Liver (tissue), 9 donors: ENCODE measurements at regions not wholly inside any gene's neighbourhood (a gene's known extent, or its start where the extent isn't known, plus 50 kb on each side); places are given as distances from the start of the nearest gene placed in this dataset. TPM values are rescaled to one million over a fixed set of nuclear protein-coding genes. Genes with fewer than 3 reads are reported as not detected.

Experiments used
- DNase-seq: peaks from one replicate; pipeline ENCODE4 v3.0.0-alpha.2; 2017; ENCODE audit warnings: low spot score
- H3K27ac ChIP-seq, 2 donors: one replicate each; pipeline ENCODE4 v1.7.0; 2013; ENCODE audit warnings: inconsistent platforms in 2 of 2, low read length in 2 of 2, control low read depth in 1 of 2, low read depth in 1 of 2, mild to moderate bottlenecking in 1 of 2
- H3K27me3 ChIP-seq, 4 donors: one replicate each; pipeline versions ENCODE4 v1.6.1 to v1.7.0; 2013; ENCODE audit warnings: low read length in 3 of 4, inconsistent platforms in 1 of 4, mild to moderate bottlenecking in 1 of 4, moderate library complexity in 1 of 4; ENCODE audit not compliant: control insufficient read depth in 4 of 4, insufficient read depth in 4 of 4
- H3K36me3 ChIP-seq, 4 donors: one replicate each; pipeline versions ENCODE4 v1.6.1 to v1.7.0; 2013; ENCODE audit warnings: low read length in 3 of 4, mild to moderate bottlenecking in 3 of 4, low read depth in 1 of 4, moderate library complexity in 1 of 4; ENCODE audit not compliant: control insufficient read depth in 4 of 4, insufficient read depth in 3 of 4
- H3K4me1 ChIP-seq, 4 donors: one replicate each; pipeline versions ENCODE4 v1.6.1 to v1.7.0; 2013; ENCODE audit warnings: low read length in 3 of 4, mild to moderate bottlenecking in 3 of 4, moderate library complexity in 1 of 4; ENCODE audit not compliant: control insufficient read depth in 4 of 4, insufficient read depth in 4 of 4
- H3K4me3 ChIP-seq, 3 donors: one replicate each; pipeline versions ENCODE4 v1.6.1 to v1.7.0; 2013; ENCODE audit warnings: low read length in 3 of 3, control low read depth in 1 of 3, low read depth in 1 of 3, mild to moderate bottlenecking in 1 of 3
- H3K9ac ChIP-seq, 2 donors: one replicate each; pipeline ENCODE4 v1.7.0; 2013; ENCODE audit warnings: low read length in 2 of 2, mild to moderate bottlenecking in 2 of 2, moderate library complexity in 2 of 2, control low read depth in 1 of 2, low read depth in 1 of 2
- H3K9me3 ChIP-seq, 4 donors: one replicate each; pipeline versions ENCODE4 v1.6.1 to v1.7.0; 2013; ENCODE audit warnings: low read length in 3 of 4; ENCODE audit not compliant: control insufficient read depth in 4 of 4
- ATF3 ChIP-seq: IDR thresholded peaks from 2 replicates; pipeline ENCODE4 v1.6.1; 2016; ENCODE audit warnings: antibody characterized with exemption
- CTCF ChIP-seq: fragments of 150-350 bp; IDR thresholded peaks from 2 replicates; pipeline ENCODE4 v1.5.1; 2017; ENCODE audit warnings: improper control_type of control experiment, low read depth, low read length; ENCODE audit not compliant: missing input control
- EGR1 ChIP-seq, 2 donors: IDR thresholded peaks; 2 replicates each; pipeline ENCODE4 v1.6.1; 2016 to 2018; ENCODE audit warnings: antibody characterized with exemption in 2 of 2, low read depth in 2 of 2
- FOXA1 ChIP-seq: IDR thresholded peaks from 2 replicates; pipeline ENCODE4 v1.6.1; 2016; ENCODE audit warnings: antibody characterized with exemption
- FOXA2 ChIP-seq: IDR thresholded peaks from 2 replicates; pipeline ENCODE4 v1.6.1; 2016; ENCODE audit warnings: antibody characterized with exemption
- HNF4A ChIP-seq, 2 donors: conservative IDR thresholded peaks; 2 replicates each; pipeline ENCODE4 v1.6.1; 2016; ENCODE audit warnings: antibody characterized with exemption in 2 of 2, mild to moderate bottlenecking in 2 of 2
- HNF4G ChIP-seq: IDR thresholded peaks from 2 replicates; pipeline ENCODE4 v1.6.1; 2016; ENCODE audit warnings: antibody characterized with exemption
- JUND ChIP-seq, 2 donors: IDR thresholded peaks; 2 replicates each; pipeline ENCODE4 v1.6.1; 2016; ENCODE audit warnings: antibody characterized with exemption in 2 of 2
- NR2F2 ChIP-seq: IDR thresholded peaks from 2 replicates; pipeline ENCODE4 v1.6.1; 2016; ENCODE audit warnings: antibody characterized with exemption
- RXRA ChIP-seq, 2 donors: IDR thresholded peaks; 2 replicates each; pipeline ENCODE4 v1.6.1; 2017 to 2018; ENCODE audit warnings: antibody characterized with exemption in 2 of 2, mild to moderate bottlenecking in 1 of 2
- SP1 ChIP-seq: IDR thresholded peaks from 2 replicates; pipeline ENCODE4 v1.6.1; 2018; ENCODE audit warnings: antibody characterized with exemption, mild to moderate bottlenecking
- TAF1 ChIP-seq: conservative IDR thresholded peaks from 2 replicates; pipeline ENCODE4 v1.6.1; 2016; ENCODE audit warnings: antibody characterized with exemption, mild to moderate bottlenecking
- WGBS: extraction: QIAGEN DNeasy Blood & Tissue Kit; methylation state at CpG from one replicate; pipeline ENCODE4 v1.1.7; 2013; 5-methylcytosine and 5-hydroxymethylcytosine counted together
- small RNA-seq: library from RNA; depleted of rRNA; stranded (forward); fragments of <200 nt; gene quantifications from one replicate; pipeline ENCODE3, GENCODE V24; 2014
- TF ChIP-seq, protein P1 (sequence below): IDR thresholded peaks from 2 replicates; pipeline ENCODE4 v1.6.1; 2016; ENCODE audit warnings: antibody characterized with exemption, mild to moderate bottlenecking
- TF ChIP-seq, protein P2 (sequence below): IDR thresholded peaks from 2 replicates; pipeline ENCODE4 v1.6.1; 2016; ENCODE audit warnings: antibody characterized with exemption
- donor health status: healthy.
- donor health status: healthy.
- donor health status: healthy.
- donor health status: healthy.
- donor health status: healthy.

GRCh38 chr18:48459465-48459864 lies 50.3 kb upstream of the ZBTB7C start:
- no peak overlapping the region for H3K4me3 ChIP-seq
- H3K27ac ChIP-seq: no peak overlapping the region
- H3K9ac ChIP-seq: no peak overlapping the region
- H3K4me1 ChIP-seq: peaks cover 0 to 9% (median 4%) of the 10 kb centered on the region in 4 donors
- TF ChIP-seq FOXA2 (no peak), RXRA (IDR thresholded peaks at IDR 0.05) (no peak), ATF3 (no peak), CTCF (no peak), TAF1 (no peak), HNF4A (conservative IDR thresholded peaks at IDR 0.05) (no peak), NR2F2 (no peak), EGR1 (IDR thresholded peaks at IDR 0.05; ENCODE audit: low read depth in 2 of 2) (no peak)
- TF ChIP-seq, protein P1, sequence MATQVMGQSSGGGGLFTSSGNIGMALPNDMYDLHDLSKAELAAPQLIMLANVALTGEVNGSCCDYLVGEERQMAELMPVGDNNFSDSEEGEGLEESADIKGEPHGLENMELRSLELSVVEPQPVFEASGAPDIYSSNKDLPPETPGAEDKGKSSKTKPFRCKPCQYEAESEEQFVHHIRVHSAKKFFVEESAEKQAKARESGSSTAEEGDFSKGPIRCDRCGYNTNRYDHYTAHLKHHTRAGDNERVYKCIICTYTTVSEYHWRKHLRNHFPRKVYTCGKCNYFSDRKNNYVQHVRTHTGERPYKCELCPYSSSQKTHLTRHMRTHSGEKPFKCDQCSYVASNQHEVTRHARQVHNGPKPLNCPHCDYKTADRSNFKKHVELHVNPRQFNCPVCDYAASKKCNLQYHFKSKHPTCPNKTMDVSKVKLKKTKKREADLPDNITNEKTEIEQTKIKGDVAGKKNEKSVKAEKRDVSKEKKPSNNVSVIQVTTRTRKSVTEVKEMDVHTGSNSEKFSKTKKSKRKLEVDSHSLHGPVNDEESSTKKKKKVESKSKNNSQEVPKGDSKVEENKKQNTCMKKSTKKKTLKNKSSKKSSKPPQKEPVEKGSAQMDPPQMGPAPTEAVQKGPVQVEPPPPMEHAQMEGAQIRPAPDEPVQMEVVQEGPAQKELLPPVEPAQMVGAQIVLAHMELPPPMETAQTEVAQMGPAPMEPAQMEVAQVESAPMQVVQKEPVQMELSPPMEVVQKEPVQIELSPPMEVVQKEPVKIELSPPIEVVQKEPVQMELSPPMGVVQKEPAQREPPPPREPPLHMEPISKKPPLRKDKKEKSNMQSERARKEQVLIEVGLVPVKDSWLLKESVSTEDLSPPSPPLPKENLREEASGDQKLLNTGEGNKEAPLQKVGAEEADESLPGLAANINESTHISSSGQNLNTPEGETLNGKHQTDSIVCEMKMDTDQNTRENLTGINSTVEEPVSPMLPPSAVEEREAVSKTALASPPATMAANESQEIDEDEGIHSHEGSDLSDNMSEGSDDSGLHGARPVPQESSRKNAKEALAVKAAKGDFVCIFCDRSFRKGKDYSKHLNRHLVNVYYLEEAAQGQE: no peak
- H3K36me3 ChIP-seq: no peaks in the 10 kb centered on the region
- DNase-seq: peak; percentile 19
- no peaks in the 10 kb centered on the region for H3K27me3 ChIP-seq
- H3K9me3 ChIP-seq: no peaks in the 10 kb centered on the region
- 67% methylated on average over 1 of the region's 1 CpG for WGBS

DNA sequence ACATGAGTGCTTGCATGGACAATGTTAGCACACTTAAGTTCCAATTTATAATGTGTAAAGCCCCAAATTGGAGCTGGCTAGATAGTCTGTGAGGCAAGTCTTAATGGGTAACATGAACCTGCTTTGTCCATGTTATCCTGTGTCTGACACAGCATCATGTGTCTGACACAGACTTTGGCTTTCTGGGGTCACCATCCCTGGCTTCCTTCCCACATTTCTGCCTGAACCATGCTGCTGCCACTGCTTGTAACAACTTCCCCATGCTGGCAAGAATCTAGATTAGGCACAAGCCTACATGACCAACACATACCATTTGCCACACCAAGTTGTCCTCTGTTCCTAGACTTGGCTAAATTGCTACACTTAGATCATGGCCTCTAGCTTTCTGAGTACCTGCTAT lies 49.8 kb upstream of the ZBTB7C start:
- H3K9ac ChIP-seq: no peak overlapping the region
- no peaks in the 10 kb centered on the region for H3K36me3 ChIP-seq
- DNase-seq: peak; percentile 28
- TF ChIP-seq HNF4G (no peak), SP1 (no peak), FOXA1 (no peak), HNF4A (conservative IDR thresholded peaks at IDR 0.05) (no peak), JUND (IDR thresholded peaks at IDR 0.05) (no peak)
- TF ChIP-seq, protein P2, sequence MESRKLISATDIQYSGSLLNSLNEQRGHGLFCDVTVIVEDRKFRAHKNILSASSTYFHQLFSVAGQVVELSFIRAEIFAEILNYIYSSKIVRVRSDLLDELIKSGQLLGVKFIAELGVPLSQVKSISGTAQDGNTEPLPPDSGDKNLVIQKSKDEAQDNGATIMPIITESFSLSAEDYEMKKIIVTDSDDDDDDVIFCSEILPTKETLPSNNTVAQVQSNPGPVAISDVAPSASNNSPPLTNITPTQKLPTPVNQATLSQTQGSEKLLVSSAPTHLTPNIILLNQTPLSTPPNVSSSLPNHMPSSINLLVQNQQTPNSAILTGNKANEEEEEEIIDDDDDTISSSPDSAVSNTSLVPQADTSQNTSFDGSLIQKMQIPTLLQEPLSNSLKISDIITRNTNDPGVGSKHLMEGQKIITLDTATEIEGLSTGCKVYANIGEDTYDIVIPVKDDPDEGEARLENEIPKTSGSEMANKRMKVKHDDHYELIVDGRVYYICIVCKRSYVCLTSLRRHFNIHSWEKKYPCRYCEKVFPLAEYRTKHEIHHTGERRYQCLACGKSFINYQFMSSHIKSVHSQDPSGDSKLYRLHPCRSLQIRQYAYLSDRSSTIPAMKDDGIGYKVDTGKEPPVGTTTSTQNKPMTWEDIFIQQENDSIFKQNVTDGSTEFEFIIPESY: no peak
- H3K4me1 ChIP-seq: peaks cover 4 to 14% (median 9%) of the 10 kb centered on the region in 4 donors
- no peak overlapping the region for H3K4me3 ChIP-seq
- H3K9me3 ChIP-seq: no peaks in the 10 kb centered on the region
- H3K27me3 ChIP-seq: no peaks in the 10 kb centered on the region
- no peak overlapping the region for H3K27ac ChIP-seq

Small RNAs in the stretch of these regions (small RNA-seq; reads per million reads assigned to genes)
- gene AC024288.1 (not detected), gene RNA5SP456 (not detected)
